Tibial nerve (tissue), 3 donors: ENCODE measurements at regions not wholly inside any gene's neighbourhood (a gene's known extent, or its start where the extent isn't known, plus 50 kb on each side); places are given as distances from the start of the nearest gene placed in this dataset.

ENCODE experiments used
- POLR2A ChIP-seq, 2 donors: fragments of 450-650 bp; IDR thresholded peaks; one replicate each; pipeline ENCODE4 v1.6.1; 2017; ENCODE audit warnings: antibody characterized with exemption in 2 of 2, mild to moderate bottlenecking in 2 of 2, moderate library complexity in 2 of 2
- TF ChIP-seq, protein P1 (sequence below), 5 experiments: fragments of 200-600 bp in 3 of 5; fragments of 450-650 bp in 2 of 5; sonication (generic) in 3 of 5; IDR thresholded peaks; one replicate each; pipeline ENCODE4 v1.5.1; 2016 to 2019; ENCODE audit warnings: antibody characterized with exemption in 5 of 5, mild to moderate bottlenecking in 3 of 5, moderate library complexity in 2 of 5

DNA sequence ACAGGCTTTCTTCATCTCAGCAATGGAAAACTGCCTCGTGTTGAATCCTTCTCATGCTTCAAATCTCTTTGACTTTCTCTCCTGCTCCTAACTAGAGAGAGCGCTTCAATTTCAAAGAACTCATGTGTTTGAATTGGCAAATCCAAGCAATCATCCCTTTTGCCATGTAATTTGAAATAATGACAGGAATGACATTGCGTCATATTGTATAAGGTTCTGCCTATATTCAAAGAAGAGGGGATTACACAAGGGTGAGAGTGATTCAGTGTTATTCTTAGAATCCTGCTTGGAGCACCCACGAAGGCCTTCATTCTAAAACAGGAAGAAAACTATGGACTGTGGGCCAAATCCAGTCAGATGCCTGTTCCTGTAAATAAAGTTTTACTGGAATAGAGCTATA, 720.6 kb downstream of the JRKL start:
- TF ChIP-seq, protein P1, sequence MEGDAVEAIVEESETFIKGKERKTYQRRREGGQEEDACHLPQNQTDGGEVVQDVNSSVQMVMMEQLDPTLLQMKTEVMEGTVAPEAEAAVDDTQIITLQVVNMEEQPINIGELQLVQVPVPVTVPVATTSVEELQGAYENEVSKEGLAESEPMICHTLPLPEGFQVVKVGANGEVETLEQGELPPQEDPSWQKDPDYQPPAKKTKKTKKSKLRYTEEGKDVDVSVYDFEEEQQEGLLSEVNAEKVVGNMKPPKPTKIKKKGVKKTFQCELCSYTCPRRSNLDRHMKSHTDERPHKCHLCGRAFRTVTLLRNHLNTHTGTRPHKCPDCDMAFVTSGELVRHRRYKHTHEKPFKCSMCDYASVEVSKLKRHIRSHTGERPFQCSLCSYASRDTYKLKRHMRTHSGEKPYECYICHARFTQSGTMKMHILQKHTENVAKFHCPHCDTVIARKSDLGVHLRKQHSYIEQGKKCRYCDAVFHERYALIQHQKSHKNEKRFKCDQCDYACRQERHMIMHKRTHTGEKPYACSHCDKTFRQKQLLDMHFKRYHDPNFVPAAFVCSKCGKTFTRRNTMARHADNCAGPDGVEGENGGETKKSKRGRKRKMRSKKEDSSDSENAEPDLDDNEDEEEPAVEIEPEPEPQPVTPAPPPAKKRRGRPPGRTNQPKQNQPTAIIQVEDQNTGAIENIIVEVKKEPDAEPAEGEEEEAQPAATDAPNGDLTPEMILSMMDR (IDR thresholded peaks at IDR 0.05): no peak
- TF ChIP-seq POLR2A (IDR thresholded peaks at IDR 0.05): no peak
